Parathyroid adenoma (tissue), 2 donors: ENCODE measurements at regions not wholly inside any gene's neighbourhood (a gene's known extent, or its start where the extent isn't known, plus 50 kb on each side); places are given as distances from the start of the nearest gene placed in this dataset.

Source experiments
- H2AFZ ChIP-seq: fragments of 300-600 bp; sonication (generic); one replicate; pipeline ENCODE4 v1.7.0; 2017; ENCODE audit warnings: antibody characterized with exemption, mild to moderate bottlenecking
- H3K27ac ChIP-seq: fragments of 300-600 bp; sonication (generic); one replicate; pipeline ENCODE4 v1.7.0; 2017
- H3K27me3 ChIP-seq: fragments of 300-600 bp; sonication (generic); one replicate; pipeline ENCODE4 v1.7.0; 2017; ENCODE audit warnings: low read length; ENCODE audit not compliant: control insufficient read depth, insufficient read depth
- H3K36me3 ChIP-seq: fragments of 300-600 bp; sonication (generic); one replicate; pipeline ENCODE4 v1.7.0; 2017; ENCODE audit warnings: low read length; ENCODE audit not compliant: control insufficient read depth, insufficient read depth
- H3K4me1 ChIP-seq: fragments of 300-600 bp; sonication (generic); one replicate; pipeline ENCODE4 v1.7.0; 2017; ENCODE audit warnings: control low read depth
- H3K4me2 ChIP-seq: fragments of 300-600 bp; sonication (generic); one replicate; pipeline ENCODE4 v1.7.0; 2017; ENCODE audit warnings: low read length
- H3K4me3 ChIP-seq: fragments of 300-600 bp; sonication (generic); one replicate; pipeline ENCODE4 v1.7.0; 2017; ENCODE audit warnings: low read depth, low read length
- H3K79me2 ChIP-seq: fragments of 300-600 bp; sonication (generic); one replicate; pipeline ENCODE4 v1.7.0; 2017; ENCODE audit warnings: control low read depth
- H3K9ac ChIP-seq: fragments of 300-600 bp; sonication (generic); one replicate; pipeline ENCODE4 v1.7.0; 2017; ENCODE audit warnings: mild to moderate bottlenecking
- H3K9me3 ChIP-seq: fragments of 300-600 bp; sonication (generic); one replicate; pipeline ENCODE4 v1.7.0; 2017; ENCODE audit warnings: low read length; ENCODE audit not compliant: control insufficient read depth
- TF ChIP-seq, protein P1 (sequence below): fragments of 300-600 bp; sonication (generic); IDR thresholded peaks from one replicate; pipeline ENCODE4 v1.7.0; 2017; ENCODE audit warnings: antibody characterized with exemption, mild to moderate bottlenecking
- donor health status: primary hyperparathyroidism.

DNA sequence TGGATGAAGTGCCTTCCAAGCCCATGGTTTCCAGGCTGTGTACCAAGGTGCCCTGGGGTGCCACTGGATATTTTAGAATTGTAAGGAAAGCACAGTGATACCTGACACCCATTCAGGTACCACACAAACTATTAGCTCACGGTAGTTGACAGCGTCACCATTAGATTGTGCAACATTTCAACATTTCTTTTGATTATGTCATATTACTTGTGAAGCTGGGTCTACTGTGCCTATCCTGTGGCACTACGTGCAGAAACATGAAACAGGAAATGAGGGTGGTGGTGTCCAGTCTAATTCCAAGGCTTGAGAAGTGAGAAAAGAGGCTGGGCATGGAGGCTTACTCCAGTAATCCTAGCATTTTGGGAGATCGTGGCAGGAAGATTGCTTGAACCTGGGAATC, 75.5 kb upstream of the CPM start:
- no peak overlapping the region for H3K27ac ChIP-seq

GRCh38 chr12:69014047-69014446, 81.1 kb upstream of the CPM start:
- H3K27ac ChIP-seq, result no peak overlapping the region

More for the DNA sequence above, 75.5 kb upstream of the CPM start:
- H3K9ac ChIP-seq, result no peak overlapping the region
- no peaks in the 10 kb centered on the region for H3K9me3 ChIP-seq
- no peak overlapping the region for H3K4me3 ChIP-seq
- no peaks in the 10 kb centered on the region for H3K4me1 ChIP-seq
- H3K79me2 ChIP-seq, result no peaks in the 10 kb centered on the region
- H3K4me2 ChIP-seq, result no peak overlapping the region
- H3K27me3 ChIP-seq, result no peaks in the 10 kb centered on the region
- H3K36me3 ChIP-seq, result no peaks in the 10 kb centered on the region
- TF ChIP-seq, protein P1, sequence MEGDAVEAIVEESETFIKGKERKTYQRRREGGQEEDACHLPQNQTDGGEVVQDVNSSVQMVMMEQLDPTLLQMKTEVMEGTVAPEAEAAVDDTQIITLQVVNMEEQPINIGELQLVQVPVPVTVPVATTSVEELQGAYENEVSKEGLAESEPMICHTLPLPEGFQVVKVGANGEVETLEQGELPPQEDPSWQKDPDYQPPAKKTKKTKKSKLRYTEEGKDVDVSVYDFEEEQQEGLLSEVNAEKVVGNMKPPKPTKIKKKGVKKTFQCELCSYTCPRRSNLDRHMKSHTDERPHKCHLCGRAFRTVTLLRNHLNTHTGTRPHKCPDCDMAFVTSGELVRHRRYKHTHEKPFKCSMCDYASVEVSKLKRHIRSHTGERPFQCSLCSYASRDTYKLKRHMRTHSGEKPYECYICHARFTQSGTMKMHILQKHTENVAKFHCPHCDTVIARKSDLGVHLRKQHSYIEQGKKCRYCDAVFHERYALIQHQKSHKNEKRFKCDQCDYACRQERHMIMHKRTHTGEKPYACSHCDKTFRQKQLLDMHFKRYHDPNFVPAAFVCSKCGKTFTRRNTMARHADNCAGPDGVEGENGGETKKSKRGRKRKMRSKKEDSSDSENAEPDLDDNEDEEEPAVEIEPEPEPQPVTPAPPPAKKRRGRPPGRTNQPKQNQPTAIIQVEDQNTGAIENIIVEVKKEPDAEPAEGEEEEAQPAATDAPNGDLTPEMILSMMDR, result no peak
- H2AFZ ChIP-seq, result no peak overlapping the region

DNA sequence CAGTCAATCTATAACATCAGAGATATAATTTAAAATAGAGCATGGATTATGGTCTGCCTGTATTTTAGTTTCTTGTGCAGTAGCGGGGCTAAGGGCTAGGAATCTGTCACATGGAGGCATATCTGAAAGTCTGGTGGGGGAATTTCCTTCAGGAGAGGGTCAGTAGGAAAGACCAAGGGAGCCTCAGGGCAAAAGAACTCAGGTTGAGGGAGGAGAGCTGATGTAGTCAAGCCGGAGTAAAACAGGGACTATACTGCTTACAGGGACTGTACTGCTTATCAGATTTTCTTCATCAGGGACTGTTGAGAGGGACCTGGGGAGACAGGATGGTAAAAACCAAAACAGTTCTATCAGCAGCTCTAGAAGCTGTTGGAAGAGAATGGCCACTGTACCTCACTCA, 82.0 kb upstream of the CPM start:
- Histone ChIP-seq H3K9me3 (no peaks in the 10 kb centered on the region), H3K4me1 (no peaks in the 10 kb centered on the region), H3K79me2 (no peaks in the 10 kb centered on the region), H3K4me2 (no peak overlapping the region), H3K27ac (no peak overlapping the region), H2AFZ (no peak overlapping the region), H3K4me3 (no peak overlapping the region), H3K36me3 (no peaks in the 10 kb centered on the region), H3K9ac (no peak overlapping the region), H3K27me3 (no peaks in the 10 kb centered on the region)
- TF ChIP-seq, protein P1, result no peak

More at GRCh38 chr12:69014047-69014446, 81.1 kb upstream of the CPM start:
- TF ChIP-seq, protein P1, result no peak
- no peaks in the 10 kb centered on the region for H3K27me3 ChIP-seq
- no peaks in the 10 kb centered on the region for H3K9me3 ChIP-seq
- H3K4me2 ChIP-seq, result no peak overlapping the region
- H3K36me3 ChIP-seq, result no peaks in the 10 kb centered on the region
- H3K9ac ChIP-seq, result no peak overlapping the region
- H3K4me3 ChIP-seq, result no peak overlapping the region
- no peaks in the 10 kb centered on the region for H3K79me2 ChIP-seq
- no peak overlapping the region for H2AFZ ChIP-seq
- H3K4me1 ChIP-seq, result no peaks in the 10 kb centered on the region

- Histone ChIP-seq H3K9me3 (no peaks in the 10 kb centered on the region), H3K4me3 (no peak overlapping the region), H3K4me1 (no peaks in the 10 kb centered on the region), H3K27me3 (no peaks in the 10 kb centered on the region), H3K79me2 (no peaks in the 10 kb centered on the region), H2AFZ (no peak overlapping the region), H3K4me2 (no peak overlapping the region), H3K27ac (no peak overlapping the region), H3K9ac (no peak overlapping the region), H3K36me3 (no peaks in the 10 kb centered on the region)
- TF ChIP-seq, protein P1, result no peak
Observed at GRCh38 chr12:69015831-69016230, 82.9 kb upstream of the CPM start.

GRCh38 chr12:69019082-69019481, 86.1 kb upstream of the CPM start:
- Histone ChIP-seq H3K4me1 (no peaks in the 10 kb centered on the region), H3K9ac (no peak overlapping the region), H3K27me3 (no peaks in the 10 kb centered on the region), H3K36me3 (no peaks in the 10 kb centered on the region), H3K4me3 (no peak overlapping the region), H3K79me2 (no peaks in the 10 kb centered on the region), H2AFZ (no peak overlapping the region), H3K27ac (no peak overlapping the region), H3K4me2 (no peak overlapping the region), H3K9me3 (no peaks in the 10 kb centered on the region)
- TF ChIP-seq, protein P1, result no peak
